GM13976 (cell line): ENCODE measurements at regions not wholly inside any gene's neighbourhood (a gene's known extent, or its start where the extent isn't known, plus 50 kb on each side); places are given as distances from the start of the nearest gene placed in this dataset.

ENCODE experiments used
- DNase-seq: peaks from one replicate; pipeline ENCODE4 v3.0.0; 2012; ENCODE audit warnings: low spot score
- CTCF ChIP-seq: IDR thresholded peaks from 2 replicates; pipeline ENCODE4 v1.5.1; 2012; ENCODE audit warnings: borderline replicate concordance, mild to moderate bottlenecking; ENCODE audit not compliant: insufficient read depth; ENCODE audit errors: extremely low read depth, missing control alignments, control extremely low read depth
- in situ Hi-C: fragments of 300-500 bp; cut with MboI; formaldehyde crosslinking; loops from one replicate; pipeline ENCODE4 v1.12.0; 2022; ENCODE audit warnings: low sequenced_read_pairs, mixed read lengths, inconsistent platforms; ENCODE audit not compliant: unreplicated experiment

- no peak for TF ChIP-seq CTCF
- in situ Hi-C loops = no loop called here
Observed at GRCh38 chr13:72567566-72567965, 159.9 kb downstream of the MZT1 start.

GRCh38 chr13:72566526-72566925, 160.9 kb downstream of the MZT1 start:
- DNase-seq = no peak
- TF ChIP-seq CTCF = no peak
- in situ Hi-C loops = no loop called here

More at GRCh38 chr13:72567566-72567965, 159.9 kb downstream of the MZT1 start:
- DNase-seq = no peak

DNA sequence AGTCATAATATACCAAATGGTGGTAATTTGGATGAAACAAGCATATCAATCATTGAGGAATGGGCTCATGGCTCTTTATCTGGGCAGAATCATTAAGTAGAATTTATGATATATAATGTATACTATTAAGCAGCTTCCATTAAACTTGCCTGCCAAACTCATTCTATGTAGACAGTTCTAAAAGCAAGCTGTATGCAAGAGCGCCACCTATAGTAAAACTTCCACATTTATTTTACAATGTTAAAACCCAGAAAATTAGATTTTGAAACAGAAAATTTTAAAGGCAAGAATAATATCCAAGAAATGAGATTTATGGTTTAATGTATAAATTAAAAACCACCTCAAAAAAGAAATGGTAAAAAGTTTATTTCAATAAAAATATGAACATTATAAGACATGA, 161.5 kb downstream of the MZT1 start:
- in situ Hi-C loops = no loop called here
- DNase-seq = peak; percentile 12

DNA sequence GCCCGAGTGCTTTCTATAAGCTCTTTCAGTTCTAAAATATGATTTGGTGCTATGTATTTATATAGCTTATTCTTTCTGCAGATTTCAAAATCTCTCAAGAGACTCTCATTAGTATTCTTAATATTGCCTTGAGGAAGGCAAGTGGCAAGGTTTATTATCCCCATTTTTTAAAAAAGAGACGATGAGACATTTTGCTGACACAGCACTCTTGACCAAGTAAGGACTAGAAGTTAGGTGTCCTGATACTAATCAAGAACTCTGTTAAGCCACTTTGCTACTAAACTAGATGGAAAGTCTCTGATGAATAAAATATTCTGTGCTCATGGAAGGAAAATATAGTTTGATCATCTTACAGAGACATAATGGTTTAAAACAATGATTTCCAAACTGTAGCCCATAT, 164.7 kb downstream of the MZT1 start:
- DNase-seq = no peak
- in situ Hi-C loops = no loop called here
- no peak for TF ChIP-seq CTCF

More for the DNA sequence above, 161.5 kb downstream of the MZT1 start:
- no peak for TF ChIP-seq CTCF

DNA sequence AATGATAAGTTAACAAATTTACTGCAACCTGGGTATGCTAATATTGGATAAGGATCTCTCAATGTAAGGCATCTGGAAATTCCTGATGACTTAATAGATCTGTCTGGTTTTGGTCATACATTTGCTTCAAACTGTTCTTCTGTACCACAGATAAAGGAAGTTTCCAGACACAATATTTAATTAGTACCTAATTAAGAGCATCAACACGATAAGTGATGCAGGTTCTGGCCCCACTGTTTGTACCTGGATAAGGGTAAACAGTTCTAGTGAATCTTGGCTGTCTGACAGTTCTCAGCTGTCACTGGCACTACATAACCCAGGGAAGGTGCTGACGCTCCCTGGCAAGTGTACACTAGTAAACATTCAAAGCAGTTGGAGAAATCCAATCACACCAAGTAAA, 165.6 kb downstream of the MZT1 start:
- in situ Hi-C loops = no loop called here
- DNase-seq = no peak
- no peak for TF ChIP-seq CTCF

GRCh38 chr13:72559716-72560115, 167.7 kb downstream of the MZT1 start:
- no peak for DNase-seq
- in situ Hi-C loops = no loop called here
- TF ChIP-seq CTCF = no peak

DNA sequence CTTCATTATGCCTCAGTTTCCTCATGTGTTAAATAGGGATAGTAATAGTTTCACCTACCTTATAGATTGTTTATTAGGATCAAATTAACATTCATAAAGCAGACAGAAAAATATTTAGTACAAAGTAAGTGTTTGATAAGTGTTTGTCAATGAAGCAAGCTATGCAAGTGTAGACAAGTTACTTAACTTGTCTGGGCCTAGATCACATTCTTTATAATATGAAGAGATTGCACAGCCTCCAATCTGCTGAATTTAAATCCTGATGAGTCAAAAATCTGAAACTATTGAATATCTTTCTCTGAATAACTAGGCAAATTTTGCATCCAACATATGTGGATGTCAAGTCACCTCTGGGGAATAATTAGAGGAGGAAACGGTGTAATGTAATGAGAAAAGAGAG, 170.5 kb downstream of the MZT1 start:
- in situ Hi-C loops = no loop called here
- no peak for TF ChIP-seq CTCF
- DNase-seq = no peak
